Neural cell (in vitro differentiated cells): ENCODE measurements at regions not wholly inside any gene's neighbourhood (a gene's known extent, or its start where the extent isn't known, plus 50 kb on each side); places are given as distances from the start of the nearest gene placed in this dataset.

Experiments used
- CTCF ChIP-seq: fragments of 450-650 bp; IDR thresholded peaks from 2 replicates; pipeline ENCODE4 v1.5.1; 2014; ENCODE audit warnings: antibody characterized with exemption, mild to moderate bottlenecking, moderate library complexity; ENCODE audit not compliant: poor library complexity, severe bottlenecking
- EZH2 ChIP-seq: fragments of 200-600, 300-800 bp; shearing (Covaris generic), sonication (generic); IDR thresholded peaks from 2 replicates; pipeline ENCODE4 v1.6.1; 2014; ENCODE audit warnings: antibody characterized with exemption, low read length, borderline replicate concordance, mild to moderate bottlenecking; ENCODE audit not compliant: insufficient read depth, poor library complexity, severe bottlenecking
- POLR2AphosphoS5 ChIP-seq: IDR thresholded peaks from 2 replicates; pipeline ENCODE4 v1.6.1; 2012
- RAD21 ChIP-seq: fragments of 450-650 bp; conservative IDR thresholded peaks from 2 replicates; pipeline ENCODE4 v1.6.1; 2014; ENCODE audit warnings: antibody characterized with exemption, mild to moderate bottlenecking, moderate library complexity
- SMC3 ChIP-seq: fragments of 450-650 bp; conservative IDR thresholded peaks from 2 replicates; pipeline ENCODE4 v1.6.1; 2014; ENCODE audit warnings: antibody characterized with exemption, mild to moderate bottlenecking, moderate library complexity; ENCODE audit not compliant: poor library complexity
- TAF1 ChIP-seq: IDR thresholded peaks from 2 replicates; pipeline ENCODE4 v1.6.1; 2012; ENCODE audit warnings: low read depth

GRCh38 chr1:37151789-37152188, 117.5 kb upstream of the GRIK3 start:
- TF ChIP-seq CTCF, result no peak
- TF ChIP-seq RAD21, result no peak
- TF ChIP-seq POLR2AphosphoS5, result no peak
- no peak for TF ChIP-seq SMC3
- TF ChIP-seq TAF1, result no peak
- TF ChIP-seq EZH2, result no peak
